IMR-90 (cell line): ENCODE measurements at regions not wholly inside any gene's neighbourhood (a gene's known extent, or its start where the extent isn't known, plus 50 kb on each side); places are given as distances from the start of the nearest gene placed in this dataset.

Experiments
- ATAC-seq: fragments of 200-7000 bp; cut with Tn5 transposase; 2 replicates; pipeline ENCODE4 v1.9.1; 2020; ENCODE audit warnings: low read depth, mild to moderate bottlenecking, moderate library complexity
- BruUV-seq: library from RNA; stranded (reverse); fragments of 400-500 nt; replicated peaks from 2 replicates; lab custom pipeline; 2021; lab: Mats Ljungman, UMichigan
- CTCF ChIA-PET: fragments of 300-600 bp; formaldehyde crosslinking; extraction: SDS; loops from one replicate; lab custom pipeline; 2021; ENCODE audit warnings: antibody characterized with exemption; lab: Yijun Ruan, JAX
- POLR2A ChIA-PET: fragments of 300-600 bp; sonication (Branson Sonifier 250); formaldehyde crosslinking; loops from one replicate; lab custom pipeline; 2022; ENCODE audit warnings: antibody characterized with exemption; ENCODE audit not compliant: unreplicated experiment; lab: Charles Lee
- DNase-seq: peaks from one replicate; pipeline ENCODE4 v3.0.0; 2013
- H2AFZ ChIP-seq: replicated peaks from 2 replicates; pipeline ENCODE3; 2013; ENCODE audit warnings: low read length, mild to moderate bottlenecking; ENCODE audit not compliant: poor library complexity
- H2AK5ac ChIP-seq: 2 replicates; pipeline ENCODE4 v1.6.1; 2013; ENCODE audit warnings: low read depth, low read length, inconsistent platforms
- H2AK9ac ChIP-seq: replicated peaks from 2 replicates; pipeline ENCODE3; 2013; ENCODE audit warnings: mild to moderate bottlenecking, low read depth, low read length, moderate library complexity; ENCODE audit not compliant: poor library complexity
- H2BK120ac ChIP-seq: 2 replicates; pipeline ENCODE4 v1.6.1; 2013; ENCODE audit warnings: low read depth, low read length, inconsistent platforms
- H2BK15ac ChIP-seq: 3 replicates; pipeline ENCODE4 v1.6.1; 2013; ENCODE audit warnings: low read depth, low read length, inconsistent platforms
- H2BK20ac ChIP-seq: 2 replicates; pipeline ENCODE4 v1.6.1; 2013; ENCODE audit warnings: low read depth, mild to moderate bottlenecking, inconsistent platforms, low read length, moderate library complexity
- H2BK5ac ChIP-seq: 2 replicates; pipeline ENCODE4 v1.6.1; 2013; ENCODE audit warnings: mild to moderate bottlenecking, low read depth, low read length, inconsistent platforms; ENCODE audit not compliant: poor library complexity, severe bottlenecking
- H3K14ac ChIP-seq: replicated peaks from 2 replicates; pipeline ENCODE4 v1.6.1; 2013; ENCODE audit warnings: low read depth, low read length, inconsistent platforms
- H3K18ac ChIP-seq: 2 replicates; pipeline ENCODE4 v1.6.1; 2013; ENCODE audit warnings: low read depth, low read length, control low read depth
- H3K23ac ChIP-seq: 2 replicates; pipeline ENCODE4 v1.6.1; 2013; ENCODE audit warnings: low read depth, low read length, inconsistent platforms
- H3K27ac ChIP-seq: 2 replicates; pipeline ENCODE4 v1.5.1; 2013; ENCODE audit warnings: mild to moderate bottlenecking, control low read depth, low read length; ENCODE audit not compliant: insufficient read depth
- H3K27me3 ChIP-seq: 2 replicates; pipeline ENCODE4 v1.6.1; 2013; ENCODE audit warnings: low read length; ENCODE audit not compliant: control insufficient read depth, insufficient read depth
- H3K36me3 ChIP-seq: 2 replicates; pipeline ENCODE4 v1.6.1; 2013; ENCODE audit warnings: low read length, mixed read lengths; ENCODE audit not compliant: control insufficient read depth, insufficient read depth
- H3K4ac ChIP-seq: 2 replicates; pipeline ENCODE4 v1.6.1; 2013; ENCODE audit warnings: low read depth, low read length, inconsistent platforms
- H3K4me1 ChIP-seq: 2 replicates; pipeline ENCODE4 v1.6.1; 2013; ENCODE audit warnings: low read length, mixed read lengths; ENCODE audit not compliant: control insufficient read depth, insufficient read depth
- H3K4me2 ChIP-seq: 2 replicates; pipeline ENCODE4 v1.6.1; 2013; ENCODE audit warnings: low read depth, mild to moderate bottlenecking, control low read depth, low read length, moderate library complexity
- H3K4me3 ChIP-seq: 2 replicates; pipeline ENCODE4 v1.5.1; 2013; ENCODE audit warnings: low read depth, mild to moderate bottlenecking, control low read depth, low read length, moderate library complexity; ENCODE audit not compliant: insufficient read depth
- H3K56ac ChIP-seq: 2 replicates; pipeline ENCODE4 v1.6.1; 2013; ENCODE audit warnings: low read length, inconsistent platforms; ENCODE audit not compliant: insufficient read depth; ENCODE audit errors: extremely low read depth
- H3K79me1 ChIP-seq, 2 experiments: 2 replicates each; pipeline ENCODE4 v1.6.1; 2013; ENCODE audit warnings: low read length in 2 of 2, inconsistent platforms in 1 of 2, low read depth in 1 of 2
- H3K9ac ChIP-seq: 2 replicates; pipeline ENCODE4 v1.6.1; 2013; ENCODE audit warnings: low read depth, low read length, control low read depth
- H3K9me1 ChIP-seq: 2 replicates; pipeline ENCODE4 v1.6.1; 2013; ENCODE audit warnings: low read length, inconsistent platforms; ENCODE audit not compliant: insufficient read depth
- H3K9me3 ChIP-seq: 2 replicates; pipeline ENCODE4 v1.6.1; 2013; ENCODE audit warnings: low read length; ENCODE audit not compliant: control insufficient read depth, insufficient read depth
- H4K20me1 ChIP-seq: 2 replicates; pipeline ENCODE4 v1.6.1; 2013; ENCODE audit warnings: low read length, inconsistent platforms; ENCODE audit not compliant: insufficient read depth
- H4K5ac ChIP-seq: 2 replicates; pipeline ENCODE4 v1.6.1; 2013; ENCODE audit warnings: mild to moderate bottlenecking, low read depth, low read length, control low read depth
- H4K8ac ChIP-seq, 2 experiments: 2 replicates each; pipeline ENCODE4 v1.6.1; 2013; ENCODE audit warnings: low read depth in 2 of 2, low read length in 2 of 2, control low read depth in 1 of 2, inconsistent platforms in 1 of 2
- H4K91ac ChIP-seq: 2 replicates; pipeline ENCODE4 v1.6.1; 2013; ENCODE audit warnings: low read depth, low read length, inconsistent platforms; ENCODE audit not compliant: insufficient read depth
- BHLHE40 ChIP-seq: fragments of 150-350 bp; IDR thresholded peaks from 2 replicates; pipeline ENCODE4 v1.6.1; 2016; ENCODE audit warnings: mild to moderate bottlenecking, low read depth, low read length
- CEBPB ChIP-seq: IDR thresholded peaks from 2 replicates; pipeline ENCODE4 v1.6.1; 2012; ENCODE audit warnings: low read depth, low read length, improper control_type of control experiment
- CHD1 ChIP-seq: IDR thresholded peaks from 2 replicates; pipeline ENCODE4 v1.6.1; 2012; ENCODE audit warnings: low read depth, low read length, improper control_type of control experiment
- CTCF ChIP-seq: conservative IDR thresholded peaks from 2 replicates; pipeline ENCODE4 v1.5.1; 2012; ENCODE audit warnings: mild to moderate bottlenecking, low read depth, low read length, improper control_type of control experiment
- ELK1 ChIP-seq: fragments of 150-350 bp; IDR thresholded peaks from 2 replicates; pipeline ENCODE4 v1.6.1; 2016; ENCODE audit warnings: low read depth, mild to moderate bottlenecking, low read length, moderate library complexity, borderline replicate concordance
- FOS ChIP-seq: fragments of 150-350 bp; IDR thresholded peaks from 2 replicates; pipeline ENCODE4 v1.6.1; 2016; ENCODE audit warnings: low read depth, low read length
- MAFK ChIP-seq: IDR thresholded peaks from 2 replicates; pipeline ENCODE4 v1.6.1; 2012; ENCODE audit warnings: low read depth, low read length, improper control_type of control experiment
- MAZ ChIP-seq: IDR thresholded peaks from 2 replicates; pipeline ENCODE4 v1.6.1; 2012; ENCODE audit warnings: low read depth, mild to moderate bottlenecking, low read length, improper control_type of control experiment, moderate library complexity, borderline replicate concordance
- MXI1 ChIP-seq: IDR thresholded peaks from 2 replicates; pipeline ENCODE4 v1.6.1; 2012; ENCODE audit warnings: low read depth, mild to moderate bottlenecking, low read length, moderate library complexity, borderline replicate concordance
- NFE2L2 ChIP-seq: fragments of 150-350 bp; IDR thresholded peaks from 2 replicates; pipeline ENCODE4 v1.6.1; 2016; ENCODE audit warnings: low read depth, mild to moderate bottlenecking, low read length
- POLR2A ChIP-seq: IDR thresholded peaks from 2 replicates; pipeline ENCODE4 v1.6.1; 2012; ENCODE audit warnings: mild to moderate bottlenecking, low read depth, low read length
- RAD21 ChIP-seq: IDR thresholded peaks from 2 replicates; pipeline ENCODE4 v1.6.1; 2012; ENCODE audit warnings: low read length, improper control_type of control experiment
- RCOR1 ChIP-seq: IDR thresholded peaks from 2 replicates; pipeline ENCODE4 v1.6.1; 2012; ENCODE audit warnings: mild to moderate bottlenecking, low read length, improper control_type of control experiment; ENCODE audit not compliant: insufficient replicate concordance
- RFX5 ChIP-seq: IDR thresholded peaks from 2 replicates; pipeline ENCODE4 v1.8.0; 2012; ENCODE audit warnings: low read depth, mild to moderate bottlenecking, low read length, moderate library complexity
- SMC3 ChIP-seq: fragments of 150-350 bp; IDR thresholded peaks from 2 replicates; pipeline ENCODE4 v1.6.1; 2016; ENCODE audit warnings: low read depth, mild to moderate bottlenecking, antibody characterized with exemption, low read length, moderate library complexity
- WGBS, 2 experiments: methylation state at CpG; one replicate each; pipeline versions ENCODE4 v1.1.5 to v1.1.7; 2013; ENCODE audit warnings: missing lambda C conversion rate in 2 of 2; ENCODE audit not compliant: insufficient read length in 1 of 2; ENCODE audit errors: extremely low coverage in 2 of 2; 5-methylcytosine and 5-hydroxymethylcytosine counted together
- dilution Hi-C: fragments of 300-500 bp; cut with HindIII; formaldehyde crosslinking; loops from one replicate; pipeline ENCODE4 v1.14.3; 2018; ENCODE audit warnings: low sequenced_read_pairs; ENCODE audit not compliant: unreplicated experiment
- in situ Hi-C: fragments of 300-500 bp; cut with MboI; formaldehyde crosslinking; loops from 3 replicates; pipeline ENCODE4 v1.14.3; 2019; ENCODE audit warnings: low sequenced_read_pairs, inconsistent platforms, mixed read lengths
- intact Hi-C: fragments of 100-400 bp; cut with micrococcal nuclease; formaldehyde crosslinking; loops from 2 replicates; pipeline ENCODE4 v1.10.0; 2022
- TF ChIP-seq, protein P1 (sequence below): fragments of 150-350 bp; IDR thresholded peaks from 2 replicates; pipeline ENCODE4 v1.6.1; 2017; ENCODE audit warnings: mild to moderate bottlenecking, antibody characterized with exemption, low read length, low read depth

- dilution Hi-C loops: no loop called here
- Histone ChIP-seq H3K36me3 (no peaks in the 10 kb centered on the region), H3K23ac (no peak overlapping the region), H4K20me1 (no peaks in the 10 kb centered on the region), H4K5ac (no peak overlapping the region), H2BK20ac (no peak overlapping the region), H2AK5ac (no peak overlapping the region), H3K14ac (no peak overlapping the region), H3K4me2 (no peak overlapping the region), H3K9me3 (peaks cover 3% of the 10 kb centered on the region), H4K8ac (no peak overlapping the region), H3K27me3 (no peaks in the 10 kb centered on the region), H3K4ac (no peak overlapping the region), H2BK15ac (no peak overlapping the region), H3K27ac (no peak overlapping the region), H2BK120ac (no peak overlapping the region), H3K56ac (no peak overlapping the region), H3K9ac (no peak overlapping the region), H3K4me3 (no peak overlapping the region), H3K9me1 (no peaks in the 10 kb centered on the region), H3K18ac (no peak overlapping the region), H4K91ac (no peak overlapping the region), H2AK9ac (no peak overlapping the region), H3K79me1 (no peaks in the 10 kb centered on the region), H3K4me1 (no peaks in the 10 kb centered on the region), H2BK5ac (no peak overlapping the region), H2AFZ (no peak overlapping the region)
- ChIA-PET CTCF (no interaction called here), POLR2A (no interaction called here)
- ATAC-seq: no peak
- no CpG with 5 or more reads among the region's 3 CpGs for WGBS, 2 experiments
- in situ Hi-C loops: no loop called here
- BruUV-seq: no TSS peak
- intact Hi-C loops: no loop called here
- no peak for DNase-seq
- TF ChIP-seq, protein P1, sequence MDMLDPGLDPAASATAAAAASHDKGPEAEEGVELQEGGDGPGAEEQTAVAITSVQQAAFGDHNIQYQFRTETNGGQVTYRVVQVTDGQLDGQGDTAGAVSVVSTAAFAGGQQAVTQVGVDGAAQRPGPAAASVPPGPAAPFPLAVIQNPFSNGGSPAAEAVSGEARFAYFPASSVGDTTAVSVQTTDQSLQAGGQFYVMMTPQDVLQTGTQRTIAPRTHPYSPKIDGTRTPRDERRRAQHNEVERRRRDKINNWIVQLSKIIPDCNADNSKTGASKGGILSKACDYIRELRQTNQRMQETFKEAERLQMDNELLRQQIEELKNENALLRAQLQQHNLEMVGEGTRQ: no peak
- no peak for TF ChIP-seq CEBPB
- TF ChIP-seq RCOR1: no peak
- TF ChIP-seq BHLHE40: no peak
- no peak for TF ChIP-seq NFE2L2
- TF ChIP-seq POLR2A: no peak
- TF ChIP-seq CTCF: no peak
- no peak for TF ChIP-seq MXI1
- no peak for TF ChIP-seq MAZ
- no peak for TF ChIP-seq RAD21
- no peak for TF ChIP-seq SMC3
- TF ChIP-seq CHD1: no peak
- no peak for TF ChIP-seq MAFK
- TF ChIP-seq RFX5: no peak
- TF ChIP-seq FOS: no peak
- TF ChIP-seq ELK1: no peak
Observed at GRCh38 chr1:72759486-72759885, 477.1 kb upstream of the NEGR1 start.
